Calu3 (cell line): ENCODE measurements at regions not wholly inside any gene's neighbourhood (a gene's known extent, or its start where the extent isn't known, plus 50 kb on each side); places are given as distances from the start of the nearest gene placed in this dataset.

Experiments used
- BruUV-seq: library from RNA; stranded (reverse); fragments of 400-500 nt; replicated peaks from 2 replicates; lab custom pipeline; 2021; lab: Mats Ljungman, UMichigan
- CTCF ChIA-PET: fragments of 300-600 bp; sonication (Branson Sonifier 250); formaldehyde crosslinking; loops from one replicate; lab custom pipeline; 2022; ENCODE audit warnings: antibody characterized with exemption; lab: Charles Lee
- DNase-seq: peaks from one replicate; pipeline ENCODE4 v3.0.0; 2022
- H3K27ac Mint-ChIP-seq: one replicate; pipeline ENCODE4 v1.8.0; 2022; ENCODE audit warnings: mixed read lengths; ENCODE audit not compliant: unreplicated experiment
- H3K27me3 Mint-ChIP-seq: one replicate; pipeline ENCODE4 v1.8.0; 2022; ENCODE audit warnings: mixed read lengths; ENCODE audit not compliant: unreplicated experiment
- H3K36me3 Mint-ChIP-seq: one replicate; pipeline ENCODE4 v1.8.0; 2022; ENCODE audit warnings: mild to moderate bottlenecking, moderate library complexity, mixed read lengths; ENCODE audit not compliant: insufficient read depth, unreplicated experiment
- H3K4me1 Mint-ChIP-seq: one replicate; pipeline ENCODE4 v1.8.0; 2022; ENCODE audit warnings: mild to moderate bottlenecking, low read depth, mixed read lengths; ENCODE audit not compliant: unreplicated experiment
- H3K4me3 Mint-ChIP-seq: one replicate; pipeline ENCODE4 v1.8.0; 2022; ENCODE audit warnings: mild to moderate bottlenecking, low read depth, moderate library complexity, mixed read lengths; ENCODE audit not compliant: unreplicated experiment
- H3K9me3 Mint-ChIP-seq: one replicate; pipeline ENCODE4 v1.8.0; 2022; ENCODE audit warnings: low read depth, mixed read lengths; ENCODE audit not compliant: unreplicated experiment
- CTCF ChIP-seq: fragments of 200-600 bp; IDR thresholded peaks from one replicate; pipeline ENCODE4 v1.8.0; 2022; ENCODE audit warnings: antibody characterized with exemption; ENCODE audit not compliant: unreplicated experiment
- intact Hi-C: fragments of 100-400 bp; cut with micrococcal nuclease; formaldehyde crosslinking; loops from one replicate; pipeline ENCODE4 v1.10.0; 2022; ENCODE audit not compliant: unreplicated experiment

DNA sequence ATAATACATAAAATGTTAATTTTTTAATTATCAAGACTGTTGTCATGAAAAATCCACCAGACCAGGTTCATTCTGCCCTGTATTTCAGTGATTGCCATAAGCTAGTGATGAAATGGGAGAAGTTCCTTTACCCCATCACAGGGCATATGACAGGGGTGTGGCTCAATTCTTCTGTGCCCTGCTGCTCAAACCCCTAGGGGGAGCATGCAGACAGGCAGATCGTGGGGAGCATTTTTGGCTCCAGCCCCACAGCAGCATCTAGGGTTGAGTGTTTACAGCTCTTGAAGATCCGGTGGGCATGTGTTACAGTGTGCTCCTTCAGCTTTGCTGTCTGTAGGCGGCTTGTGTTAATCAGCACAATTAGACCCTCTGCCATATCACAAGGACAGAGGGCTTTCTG, 700.7 kb downstream of the PCDH18 start:
- intact Hi-C loops = no loop called here
- CTCF ChIA-PET = no interaction called here
- Mint-ChIP-seq H3K36me3 (no peaks in the 10 kb centered on the region), H3K27ac (no peak overlapping the region), H3K9me3 (no peaks in the 10 kb centered on the region), H3K4me3 (no peak overlapping the region), H3K27me3 (no peaks in the 10 kb centered on the region), H3K4me1 (no peaks in the 10 kb centered on the region)
- no TSS peak for BruUV-seq
- DNase-seq = no peak
- no peak for TF ChIP-seq CTCF

DNA sequence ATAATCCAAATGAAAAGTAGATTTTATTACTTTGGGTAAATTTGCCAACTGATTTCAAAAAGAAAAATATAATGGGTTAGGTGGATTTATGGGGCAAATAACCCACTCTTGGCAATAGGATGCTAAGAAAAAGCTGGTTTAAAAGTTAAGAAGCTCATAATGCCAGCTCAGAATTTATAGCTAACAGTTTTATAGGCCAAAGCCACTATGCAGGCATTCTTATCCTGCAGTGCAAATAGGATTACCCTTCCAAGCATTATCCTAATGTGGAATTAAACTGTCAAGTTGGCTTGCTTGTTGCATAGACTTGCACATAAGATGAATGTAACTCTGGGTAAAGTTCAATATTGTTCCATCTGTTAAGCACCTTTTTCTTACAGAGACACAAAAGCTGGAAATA, 703.0 kb downstream of the PCDH18 start:
- Mint-ChIP-seq H3K27me3 (no peaks in the 10 kb centered on the region), H3K4me1 (no peaks in the 10 kb centered on the region), H3K36me3 (no peaks in the 10 kb centered on the region), H3K4me3 (no peak overlapping the region), H3K9me3 (no peaks in the 10 kb centered on the region), H3K27ac (no peak overlapping the region)
- no TSS peak for BruUV-seq
- DNase-seq = no peak
- no peak for TF ChIP-seq CTCF
- intact Hi-C loops = no loop called here
- CTCF ChIA-PET = no interaction called here

- H3K4me3 Mint-ChIP-seq = no peak overlapping the region
These were observed 709.3 kb downstream of the PCDH18 start for GRCh38 chr4:136823020-136823419.

DNA sequence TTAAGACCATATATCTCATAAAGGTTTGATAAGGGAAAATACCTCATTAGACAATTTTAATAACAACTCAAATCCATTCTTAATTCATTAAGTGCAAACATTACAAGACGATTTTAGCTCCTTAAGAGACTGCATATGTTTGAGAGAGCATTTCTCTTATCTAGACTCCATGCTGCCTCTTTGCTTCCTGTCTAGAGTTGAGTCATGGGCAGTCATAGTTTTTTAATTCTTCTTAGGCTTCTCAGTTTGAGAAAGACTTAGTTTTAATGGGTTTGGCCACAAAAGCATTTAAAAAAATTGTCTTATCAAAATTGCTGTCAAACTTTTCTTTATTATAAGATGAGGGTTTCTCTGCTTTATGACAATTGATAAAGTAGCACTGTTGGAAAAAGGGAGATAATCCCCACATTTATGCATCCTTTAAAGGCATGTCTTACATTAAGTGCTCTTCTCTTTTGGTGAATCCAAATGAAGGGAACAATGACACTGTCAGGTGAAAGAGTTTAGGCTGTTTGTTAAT, 713.4 kb downstream of the PCDH18 start:
- intact Hi-C loops = no loop called here
- H3K27ac Mint-ChIP-seq = no peak overlapping the region
- no peak for TF ChIP-seq CTCF
- no peaks in the 10 kb centered on the region for H3K9me3 Mint-ChIP-seq
- no peaks in the 10 kb centered on the region for H3K4me1 Mint-ChIP-seq
- CTCF ChIA-PET = no interaction called here
- BruUV-seq = no TSS peak
- no peaks in the 10 kb centered on the region for H3K27me3 Mint-ChIP-seq
- no peak overlapping the region for H3K4me3 Mint-ChIP-seq
- no peaks in the 10 kb centered on the region for H3K36me3 Mint-ChIP-seq
- DNase-seq = no peak

More at GRCh38 chr4:136823020-136823419, 709.3 kb downstream of the PCDH18 start:
- BruUV-seq = no TSS peak
- Mint-ChIP-seq H3K27me3 (no peaks in the 10 kb centered on the region), H3K4me1 (no peaks in the 10 kb centered on the region), H3K36me3 (no peaks in the 10 kb centered on the region), H3K27ac (no peak overlapping the region), H3K9me3 (no peaks in the 10 kb centered on the region)
- no peak for DNase-seq
- no peak for TF ChIP-seq CTCF
- CTCF ChIA-PET = no interaction called here
- intact Hi-C loops = no loop called here
